ENCODE measurements at regions not wholly inside any gene's neighbourhood (a gene's known extent, or its start where the extent isn't known, plus 50 kb on each side); places are given as distances from the start of the nearest gene placed in this dataset.

- no peaks in the 10 kb centered on the region for H3K9me2 ChIP-seq (ENCODE audit: insufficient read depth)
- H3K27me3 ChIP-seq (ENCODE audit: insufficient read depth, low read depth): peaks cover 73% of the 10 kb centered on the region
- H2AFZ ChIP-seq: no peak overlapping the region
- H3F3A ChIP-seq (ENCODE audit: insufficient read depth, low read depth): no peaks in the 10 kb centered on the region
- 0 out of 2 replicates have a peak, but pooled peaks cover 3% of the 10 kb centered on the region for H3K9me3 ChIP-seq (ENCODE audit: insufficient read depth, low read depth)
- TF ChIP-seq CTCF (conservative IDR thresholded peaks at IDR 0.05): no peak
- H3K36me3 ChIP-seq (ENCODE audit: low read depth): no peaks in the 10 kb centered on the region
- intact Hi-C loops (cut with micrococcal nuclease; ENCODE audit: unreplicated experiment): no loop called here
- no peak overlapping the region for H3K27ac ChIP-seq
- no peak for DNase-seq
- BruUV-seq (replicated peaks): no TSS peak
- no peaks in the 10 kb centered on the region for H4K20me1 ChIP-seq (ENCODE audit: insufficient read depth)
- ChIA-PET POLR2A (ENCODE audit: unreplicated experiment) (no interaction called here), CTCF (no interaction called here)
- H3K4me2 ChIP-seq: no peak overlapping the region
- no peak overlapping the region for H3K4me3 ChIP-seq
- H3K79me2 ChIP-seq (ENCODE audit: low read depth): no peaks in the 10 kb centered on the region
- no peaks in the 10 kb centered on the region for H3K4me1 ChIP-seq (replicated peaks; ENCODE audit: insufficient read depth)
These were observed 339.2 kb upstream of the PODXL start for GRCh38 chr7:131895541-131896164.

DNA sequence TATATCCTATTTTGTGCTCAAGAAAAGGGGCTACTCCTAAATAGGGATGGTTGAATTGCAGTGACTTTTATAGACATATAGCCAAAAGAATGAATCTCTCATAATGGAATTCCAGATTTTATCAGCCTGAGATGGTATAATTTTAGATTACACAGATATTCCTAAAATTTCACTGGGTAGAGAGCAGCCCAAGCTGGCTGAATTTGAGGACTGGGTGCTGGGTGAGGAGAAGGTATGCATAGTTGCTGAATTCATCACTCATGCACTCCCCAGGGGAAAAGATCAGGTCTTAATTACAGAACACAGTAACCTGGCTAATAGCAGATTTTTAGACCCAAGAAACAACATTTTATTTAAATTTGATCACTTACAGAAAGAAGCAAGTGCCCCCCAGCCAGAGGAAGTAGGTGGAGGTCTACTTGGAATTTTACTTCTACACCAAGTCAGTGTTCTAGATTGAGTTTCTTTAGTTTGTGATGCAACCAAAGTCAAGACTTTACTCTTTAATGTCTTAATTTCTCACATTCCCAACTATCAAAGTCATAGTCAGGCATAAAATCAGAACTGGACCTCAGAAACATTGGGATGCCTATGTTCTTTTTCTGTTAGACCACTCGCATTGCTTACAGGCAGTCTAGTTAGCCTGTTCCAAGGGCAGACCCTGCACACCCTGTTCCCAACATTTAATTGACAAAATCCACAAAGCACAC, 337.4 kb upstream of the PODXL start:
- DNase-seq: no peak
- H3K4me2 ChIP-seq: no peak overlapping the region
- H3K4me3 ChIP-seq: no peak overlapping the region
- ChIA-PET CTCF (no interaction called here), POLR2A (ENCODE audit: unreplicated experiment) (interaction anchor here (0.6 kb wide), 1 partner anchor 255 kb away, joined by 4 read pairs; no protein-coding TSS in a partner anchor)
- H3K9me2 ChIP-seq (ENCODE audit: insufficient read depth): no peaks in the 10 kb centered on the region
- peaks cover 72% of the 10 kb centered on the region for H3K27me3 ChIP-seq (ENCODE audit: insufficient read depth, low read depth)
- H4K20me1 ChIP-seq (ENCODE audit: insufficient read depth): no peaks in the 10 kb centered on the region
- H3K9me3 ChIP-seq (ENCODE audit: insufficient read depth, low read depth): 0 out of 2 replicates have a peak, but pooled peaks cover 3% of the 10 kb centered on the region
- H2AFZ ChIP-seq: no peak overlapping the region
- no peaks in the 10 kb centered on the region for H3K4me1 ChIP-seq (replicated peaks; ENCODE audit: insufficient read depth)
- no peak overlapping the region for H3K27ac ChIP-seq
- no peaks in the 10 kb centered on the region for H3K36me3 ChIP-seq (ENCODE audit: low read depth)
- H3F3A ChIP-seq (ENCODE audit: insufficient read depth, low read depth): no peaks in the 10 kb centered on the region
- H3K79me2 ChIP-seq (ENCODE audit: low read depth): no peaks in the 10 kb centered on the region
- BruUV-seq (replicated peaks): no TSS peak
- intact Hi-C loops (cut with micrococcal nuclease; ENCODE audit: unreplicated experiment): no loop called here
- TF ChIP-seq CTCF (conservative IDR thresholded peaks at IDR 0.05) (no peak), EZH2 (IDR thresholded peaks at IDR 0.05; ENCODE audit: low read depth) (no peak)

DNA sequence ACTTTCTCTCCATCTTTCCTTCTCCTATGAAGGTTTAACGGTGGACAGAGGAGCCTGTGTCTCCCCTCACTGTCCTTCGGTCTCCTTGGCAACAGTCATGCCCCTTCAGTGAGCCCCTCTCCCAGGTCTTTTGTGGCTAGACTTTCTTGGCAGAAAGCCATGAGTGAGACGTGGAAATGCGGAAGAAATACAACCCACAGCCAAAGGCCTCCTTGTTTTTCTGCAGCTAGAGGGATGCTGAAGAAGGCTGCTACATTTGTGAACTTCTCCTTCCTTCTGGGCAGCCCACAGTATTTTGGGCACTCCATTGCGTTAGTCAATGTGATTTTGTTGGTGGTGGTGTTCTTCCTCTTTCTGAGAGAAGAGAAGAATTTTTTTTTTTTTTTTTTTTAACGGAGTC, 333.7 kb upstream of the PODXL start:
- no peak for TF ChIP-seq CTCF (conservative IDR thresholded peaks at IDR 0.05)
- TF ChIP-seq EZH2 (IDR thresholded peaks at IDR 0.05; ENCODE audit: low read depth): no peak
- POLR2A ChIA-PET (ENCODE audit: unreplicated experiment): no interaction called here
- CTCF ChIA-PET: no interaction called here
- Histone ChIP-seq H3K27ac (no peak overlapping the region), H3K9me2 (ENCODE audit: insufficient read depth) (no peaks in the 10 kb centered on the region), H3K4me2 (no peak overlapping the region), H3K4me3 (no peak overlapping the region), H3K36me3 (ENCODE audit: low read depth) (no peaks in the 10 kb centered on the region), H2AFZ (no peak overlapping the region), H3K79me2 (ENCODE audit: low read depth) (no peaks in the 10 kb centered on the region), H4K20me1 (ENCODE audit: insufficient read depth) (no peaks in the 10 kb centered on the region), H3K4me1 (replicated peaks; ENCODE audit: insufficient read depth) (no peaks in the 10 kb centered on the region), H3K9me3 (ENCODE audit: insufficient read depth, low read depth) (0 out of 2 replicates have a peak, but pooled peaks cover 3% of the 10 kb centered on the region), H3F3A (ENCODE audit: insufficient read depth, low read depth) (no peaks in the 10 kb centered on the region), H3K27me3 (ENCODE audit: insufficient read depth, low read depth) (peaks cover 74% of the 10 kb centered on the region)
- DNase-seq: no peak
- intact Hi-C loops (cut with micrococcal nuclease; ENCODE audit: unreplicated experiment): no loop called here
- BruUV-seq (replicated peaks): no TSS peak
